ENCODE measurements at regions not wholly inside any gene's neighbourhood (a gene's known extent, or its start where the extent isn't known, plus 50 kb on each side); places are given as distances from the start of the nearest gene placed in this dataset.

DNA sequence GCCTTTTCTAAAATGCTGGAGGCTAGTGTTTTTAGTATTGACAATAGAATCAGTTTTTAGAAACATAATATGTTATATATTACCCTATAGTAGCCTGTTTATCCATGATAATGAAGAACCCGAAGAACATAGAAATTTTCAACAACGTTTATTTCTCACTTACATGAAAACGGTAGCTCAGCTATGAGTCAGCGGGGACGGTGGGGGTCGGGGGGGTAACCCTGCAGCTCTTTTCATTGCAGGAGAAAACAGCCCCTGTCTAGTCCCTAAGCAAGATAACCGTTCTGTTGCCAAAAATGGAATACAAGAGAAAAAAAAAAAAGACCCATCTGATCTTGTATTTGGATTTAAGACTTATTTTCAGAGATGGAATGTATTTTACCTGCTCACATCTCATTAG is 1758.4 kb upstream of the AGA start:
- TF ChIP-seq, protein P1, sequence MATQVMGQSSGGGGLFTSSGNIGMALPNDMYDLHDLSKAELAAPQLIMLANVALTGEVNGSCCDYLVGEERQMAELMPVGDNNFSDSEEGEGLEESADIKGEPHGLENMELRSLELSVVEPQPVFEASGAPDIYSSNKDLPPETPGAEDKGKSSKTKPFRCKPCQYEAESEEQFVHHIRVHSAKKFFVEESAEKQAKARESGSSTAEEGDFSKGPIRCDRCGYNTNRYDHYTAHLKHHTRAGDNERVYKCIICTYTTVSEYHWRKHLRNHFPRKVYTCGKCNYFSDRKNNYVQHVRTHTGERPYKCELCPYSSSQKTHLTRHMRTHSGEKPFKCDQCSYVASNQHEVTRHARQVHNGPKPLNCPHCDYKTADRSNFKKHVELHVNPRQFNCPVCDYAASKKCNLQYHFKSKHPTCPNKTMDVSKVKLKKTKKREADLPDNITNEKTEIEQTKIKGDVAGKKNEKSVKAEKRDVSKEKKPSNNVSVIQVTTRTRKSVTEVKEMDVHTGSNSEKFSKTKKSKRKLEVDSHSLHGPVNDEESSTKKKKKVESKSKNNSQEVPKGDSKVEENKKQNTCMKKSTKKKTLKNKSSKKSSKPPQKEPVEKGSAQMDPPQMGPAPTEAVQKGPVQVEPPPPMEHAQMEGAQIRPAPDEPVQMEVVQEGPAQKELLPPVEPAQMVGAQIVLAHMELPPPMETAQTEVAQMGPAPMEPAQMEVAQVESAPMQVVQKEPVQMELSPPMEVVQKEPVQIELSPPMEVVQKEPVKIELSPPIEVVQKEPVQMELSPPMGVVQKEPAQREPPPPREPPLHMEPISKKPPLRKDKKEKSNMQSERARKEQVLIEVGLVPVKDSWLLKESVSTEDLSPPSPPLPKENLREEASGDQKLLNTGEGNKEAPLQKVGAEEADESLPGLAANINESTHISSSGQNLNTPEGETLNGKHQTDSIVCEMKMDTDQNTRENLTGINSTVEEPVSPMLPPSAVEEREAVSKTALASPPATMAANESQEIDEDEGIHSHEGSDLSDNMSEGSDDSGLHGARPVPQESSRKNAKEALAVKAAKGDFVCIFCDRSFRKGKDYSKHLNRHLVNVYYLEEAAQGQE (IDR thresholded peaks at IDR 0.05; ENCODE audit: insufficient replicate concordance, low read depth) = no peak
- TF ChIP-seq GABPA (IDR thresholded peaks at IDR 0.05; ENCODE audit: low read depth) = no peak
- TF ChIP-seq, protein P2, sequence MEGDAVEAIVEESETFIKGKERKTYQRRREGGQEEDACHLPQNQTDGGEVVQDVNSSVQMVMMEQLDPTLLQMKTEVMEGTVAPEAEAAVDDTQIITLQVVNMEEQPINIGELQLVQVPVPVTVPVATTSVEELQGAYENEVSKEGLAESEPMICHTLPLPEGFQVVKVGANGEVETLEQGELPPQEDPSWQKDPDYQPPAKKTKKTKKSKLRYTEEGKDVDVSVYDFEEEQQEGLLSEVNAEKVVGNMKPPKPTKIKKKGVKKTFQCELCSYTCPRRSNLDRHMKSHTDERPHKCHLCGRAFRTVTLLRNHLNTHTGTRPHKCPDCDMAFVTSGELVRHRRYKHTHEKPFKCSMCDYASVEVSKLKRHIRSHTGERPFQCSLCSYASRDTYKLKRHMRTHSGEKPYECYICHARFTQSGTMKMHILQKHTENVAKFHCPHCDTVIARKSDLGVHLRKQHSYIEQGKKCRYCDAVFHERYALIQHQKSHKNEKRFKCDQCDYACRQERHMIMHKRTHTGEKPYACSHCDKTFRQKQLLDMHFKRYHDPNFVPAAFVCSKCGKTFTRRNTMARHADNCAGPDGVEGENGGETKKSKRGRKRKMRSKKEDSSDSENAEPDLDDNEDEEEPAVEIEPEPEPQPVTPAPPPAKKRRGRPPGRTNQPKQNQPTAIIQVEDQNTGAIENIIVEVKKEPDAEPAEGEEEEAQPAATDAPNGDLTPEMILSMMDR (IDR thresholded peaks at IDR 0.05; ENCODE audit: insufficient read depth, low read length) = no peak
- TF ChIP-seq SPI1 (IDR thresholded peaks at IDR 0.05; ENCODE audit: borderline replicate concordance, low read depth) = no peak
- TF ChIP-seq POLR2AphosphoS5 (IDR thresholded peaks at IDR 0.05; ENCODE audit: low read depth) = no peak
- Histone ChIP-seq H3K4me3 (replicated peaks; ENCODE audit: insufficient read depth, low read length) (no peak overlapping the region), H3K27ac (replicated peaks) (no peak overlapping the region), H3K27me3 (ENCODE audit: insufficient read depth, poor library complexity, severe bottlenecking) (no peaks in the 10 kb centered on the region)
- no peak for DNase-seq (ENCODE audit: low read depth in 1 of 2, low spot score in 1 of 2)

DNA sequence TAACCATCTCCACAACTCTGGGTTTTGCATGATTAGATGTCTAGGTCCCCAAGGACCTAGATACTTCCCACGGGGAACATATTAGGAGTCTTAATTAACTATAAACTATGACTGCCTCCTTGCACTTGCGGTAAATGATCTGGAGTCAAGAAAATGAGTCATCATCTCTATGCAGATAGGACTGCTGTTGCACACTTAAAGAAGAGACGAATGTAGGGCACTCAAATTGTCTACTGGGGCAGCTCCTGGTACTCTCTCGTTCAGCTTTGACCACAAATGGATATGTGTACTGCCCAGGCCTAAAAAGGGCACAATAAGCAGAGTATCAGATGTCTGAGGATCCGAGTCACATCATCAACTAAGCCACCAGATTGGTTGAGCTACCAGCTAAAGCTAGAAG is 1783.4 kb upstream of the AGA start:
- Histone ChIP-seq H3K4me3 (replicated peaks; ENCODE audit: insufficient read depth, low read length) (no peak overlapping the region), H3K27ac (replicated peaks) (no peak overlapping the region), H3K27me3 (ENCODE audit: insufficient read depth, poor library complexity, severe bottlenecking) (no peaks in the 10 kb centered on the region)
- TF ChIP-seq, protein P2 (IDR thresholded peaks at IDR 0.05; ENCODE audit: insufficient read depth, low read length) = no peak
- TF ChIP-seq, protein P1 (IDR thresholded peaks at IDR 0.05; ENCODE audit: insufficient replicate concordance, low read depth) = no peak
- TF ChIP-seq SPI1 (IDR thresholded peaks at IDR 0.05; ENCODE audit: borderline replicate concordance, low read depth) (no peak), GABPA (IDR thresholded peaks at IDR 0.05; ENCODE audit: low read depth) (no peak), POLR2AphosphoS5 (IDR thresholded peaks at IDR 0.05; ENCODE audit: low read depth) (no peak)
- no peak for DNase-seq (ENCODE audit: low read depth in 1 of 2, low spot score in 1 of 2)

DNA sequence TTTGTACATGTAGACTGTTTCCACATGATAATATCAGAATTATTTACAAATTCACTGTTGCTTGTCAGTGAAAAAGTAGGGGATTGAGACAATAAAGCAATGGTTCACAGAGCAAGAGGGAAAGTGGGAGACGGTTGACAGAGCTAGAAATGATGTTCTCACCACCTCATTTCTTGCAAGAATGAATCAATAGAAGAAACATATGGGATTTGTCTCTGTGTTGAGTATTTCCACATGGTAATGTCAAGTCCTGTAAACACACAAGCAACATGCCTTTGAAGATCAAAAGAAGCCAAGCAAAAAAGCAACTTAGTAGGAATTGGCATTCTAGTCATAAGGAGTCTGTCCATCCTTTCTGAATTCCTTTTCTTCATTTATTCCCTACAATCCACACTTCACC is 1806.6 kb upstream of the AGA start:
- TF ChIP-seq SPI1 (IDR thresholded peaks at IDR 0.05; ENCODE audit: borderline replicate concordance, low read depth) = no peak
- TF ChIP-seq, protein P1 (IDR thresholded peaks at IDR 0.05; ENCODE audit: insufficient replicate concordance, low read depth) = no peak
- TF ChIP-seq, protein P2 (IDR thresholded peaks at IDR 0.05; ENCODE audit: insufficient read depth, low read length) = no peak
- no peak for TF ChIP-seq POLR2AphosphoS5 (IDR thresholded peaks at IDR 0.05; ENCODE audit: low read depth)
- no peak for TF ChIP-seq GABPA (IDR thresholded peaks at IDR 0.05; ENCODE audit: low read depth)
- Histone ChIP-seq H3K27me3 (ENCODE audit: insufficient read depth, poor library complexity, severe bottlenecking) (no peaks in the 10 kb centered on the region), H3K4me3 (replicated peaks; ENCODE audit: insufficient read depth, low read length) (no peak overlapping the region), H3K27ac (replicated peaks) (no peak overlapping the region)
- no peak for DNase-seq (ENCODE audit: low read depth in 1 of 2, low spot score in 1 of 2)

All from HL-60 (cell line).